ENCODE measurements at regions not wholly inside any gene's neighbourhood (a gene's known extent, or its start where the extent isn't known, plus 50 kb on each side); places are given as distances from the start of the nearest gene placed in this dataset.

DNA sequence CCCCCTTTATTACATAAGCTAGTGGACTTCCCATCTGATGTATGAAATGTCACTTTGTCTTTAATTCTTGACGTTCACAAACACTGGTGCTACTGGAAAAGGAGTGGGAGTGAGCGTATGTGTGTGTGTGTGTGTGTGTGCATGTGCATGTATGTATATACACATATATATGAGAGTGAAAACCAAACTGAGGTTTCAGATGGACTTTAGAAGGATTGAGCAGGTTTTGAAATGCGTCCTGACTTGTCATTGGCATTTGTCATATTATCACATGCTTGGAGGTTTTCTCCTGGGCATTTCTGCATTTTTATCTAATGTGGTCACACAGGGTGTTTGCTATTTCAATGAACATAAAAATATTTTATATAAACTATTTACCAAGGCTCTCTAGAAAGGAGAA lies 1085.9 kb downstream of the BCL11B start:
- Mint-ChIP-seq H3K4me1 (peaks cover 96% of the 10 kb centered on the region), H3K27ac (peak overlapping the region; percentile 99), H3K9me3 (peaks cover 2% of the 10 kb centered on the region), H3K4me3 (peak overlapping the region; percentile 61), H3K36me3 (peaks cover 8% of the 10 kb centered on the region)
- ATAC-seq (no peak), DNase-seq (ENCODE audit: low spot score in 2 of 2) (no peak)

DNA sequence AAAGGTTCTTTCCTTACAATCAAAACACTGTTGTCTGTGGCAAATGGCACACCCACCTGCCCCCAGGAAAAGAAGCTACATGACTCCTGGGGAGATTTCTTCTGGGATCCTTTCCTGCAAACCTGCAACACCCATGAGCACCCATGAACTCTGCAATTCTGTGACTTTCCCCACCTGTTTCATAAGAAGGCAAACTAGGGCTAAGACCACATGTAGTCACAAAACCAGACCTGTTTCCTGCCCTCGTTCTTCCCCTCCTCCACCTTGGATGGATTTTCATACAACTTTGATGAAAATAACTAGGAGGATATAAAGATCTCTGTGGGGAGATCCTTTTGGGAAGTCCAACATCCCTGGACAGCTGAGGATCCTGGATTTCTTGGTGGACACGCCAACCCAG lies 1084.7 kb downstream of the BCL11B start:
- H3K4me3 Mint-ChIP-seq = peak overlapping the region; percentile 75
- H3K36me3 Mint-ChIP-seq = peaks cover 8% of the 10 kb centered on the region
- H3K9me3 Mint-ChIP-seq = peaks cover 2% of the 10 kb centered on the region
- ATAC-seq (no peak), DNase-seq (ENCODE audit: low spot score in 2 of 2) (no peak)
- H3K27ac Mint-ChIP-seq = peak overlapping the region; percentile 99
- peaks cover 91% of the 10 kb centered on the region for H3K4me1 Mint-ChIP-seq

- DNase-seq (ENCODE audit: low spot score in 2 of 2) (no peak), ATAC-seq (peak; percentile 77)
- Mint-ChIP-seq H3K4me3 (peak overlapping the region; percentile 75), H3K36me3 (peaks cover 8% of the 10 kb centered on the region), H3K4me1 (peaks cover 88% of the 10 kb centered on the region), H3K9me3 (no peaks in the 10 kb centered on the region), H3K27ac (peak overlapping the region; percentile 99)
These were observed 1082.9 kb downstream of the BCL11B start for GRCh38 chr14:98189062-98189461.

DNA sequence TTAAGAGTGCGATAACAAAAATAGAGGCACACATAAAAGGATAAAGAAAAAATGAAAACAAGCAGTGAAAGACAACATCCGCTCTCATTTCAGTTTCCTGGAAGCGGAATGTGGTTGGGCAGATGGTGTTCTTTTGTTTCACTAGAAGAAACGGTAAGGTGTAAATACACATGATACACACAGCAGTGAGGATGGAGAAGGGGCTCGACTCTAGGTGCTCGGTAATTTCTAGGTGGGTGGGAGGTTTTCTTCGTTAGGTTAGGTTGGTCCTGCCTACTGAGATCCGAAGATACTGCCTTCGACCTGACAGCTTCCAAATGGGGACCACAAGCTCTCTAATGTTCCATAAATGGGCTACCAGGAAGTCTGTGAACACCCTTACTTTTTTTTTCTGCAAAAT lies 1082.5 kb downstream of the BCL11B start:
- peak in 1 of 2 donors; percentile 77 for DNase-seq (ENCODE audit: low spot score in 2 of 2)
- Mint-ChIP-seq H3K36me3 (peaks cover 8% of the 10 kb centered on the region), H3K9me3 (no peaks in the 10 kb centered on the region), H3K4me1 (peaks cover 88% of the 10 kb centered on the region), H3K4me3 (peak overlapping the region; percentile 75), H3K27ac (peak overlapping the region; percentile 99)
- ATAC-seq = peak; percentile 89

DNA sequence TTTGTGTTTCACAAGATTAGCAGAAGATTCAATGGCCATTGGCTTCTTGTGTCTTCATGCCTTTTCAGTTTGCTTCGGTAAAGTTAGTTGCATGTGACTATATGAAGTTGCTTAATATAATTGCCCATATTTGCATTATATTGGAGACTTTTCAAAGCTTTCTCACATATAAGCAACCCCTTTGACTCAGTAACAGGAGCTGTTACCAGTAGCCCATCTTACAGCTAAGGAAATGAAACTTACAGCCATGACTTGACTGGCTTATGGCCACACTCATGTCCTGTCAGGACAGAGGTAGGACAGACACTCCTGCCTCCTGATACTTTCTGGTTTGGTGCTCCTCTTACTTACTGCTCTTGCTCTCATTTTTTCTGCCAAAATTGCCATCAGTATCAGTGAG lies 1082.1 kb downstream of the BCL11B start:
- peak; percentile 52 for ATAC-seq
- Mint-ChIP-seq H3K36me3 (peaks cover 8% of the 10 kb centered on the region), H3K4me3 (peak overlapping the region; percentile 75), H3K4me1 (peaks cover 85% of the 10 kb centered on the region), H3K27ac (peak overlapping the region; percentile 99), H3K9me3 (no peaks in the 10 kb centered on the region)
- no peak for DNase-seq (ENCODE audit: low spot score in 2 of 2)

DNA sequence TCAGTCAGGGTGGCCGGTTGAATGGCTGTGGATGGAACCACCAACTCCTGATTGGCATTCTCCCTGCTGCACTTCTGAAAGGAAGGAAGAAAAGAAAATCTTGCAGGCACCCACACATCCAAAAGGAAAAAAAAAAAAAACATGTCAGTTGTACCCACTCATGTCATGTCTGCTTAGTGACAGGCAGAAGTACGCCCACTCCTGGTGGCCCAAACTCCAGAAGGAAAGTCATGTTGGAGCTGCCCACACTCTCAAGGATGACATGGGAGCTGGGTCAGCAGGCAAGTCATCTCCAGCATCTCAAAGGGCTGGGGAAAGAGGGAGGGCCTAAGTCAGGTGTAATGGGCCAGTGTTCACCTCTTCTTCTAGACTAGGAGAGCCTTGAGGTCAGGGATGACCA lies 1079.1 kb downstream of the BCL11B start:
- Mint-ChIP-seq H3K36me3 (peaks cover 8% of the 10 kb centered on the region), H3K9me3 (no peaks in the 10 kb centered on the region), H3K4me3 (no peak overlapping the region), H3K27ac (peak overlapping the region; percentile 44), H3K4me1 (peaks cover 78% of the 10 kb centered on the region)
- DNase-seq (ENCODE audit: low spot score in 2 of 2) (no peak), ATAC-seq (no peak)

GRCh38 chr14:98194821-98195220 lies 1077.2 kb downstream of the BCL11B start:
- ATAC-seq (no peak), DNase-seq (ENCODE audit: low spot score in 2 of 2) (no peak)
- Mint-ChIP-seq H3K4me3 (no peak overlapping the region), H3K9me3 (no peaks in the 10 kb centered on the region), H3K36me3 (no peaks in the 10 kb centered on the region), H3K4me1 (peaks cover 80% of the 10 kb centered on the region), H3K27ac (no peak overlapping the region)

DNA sequence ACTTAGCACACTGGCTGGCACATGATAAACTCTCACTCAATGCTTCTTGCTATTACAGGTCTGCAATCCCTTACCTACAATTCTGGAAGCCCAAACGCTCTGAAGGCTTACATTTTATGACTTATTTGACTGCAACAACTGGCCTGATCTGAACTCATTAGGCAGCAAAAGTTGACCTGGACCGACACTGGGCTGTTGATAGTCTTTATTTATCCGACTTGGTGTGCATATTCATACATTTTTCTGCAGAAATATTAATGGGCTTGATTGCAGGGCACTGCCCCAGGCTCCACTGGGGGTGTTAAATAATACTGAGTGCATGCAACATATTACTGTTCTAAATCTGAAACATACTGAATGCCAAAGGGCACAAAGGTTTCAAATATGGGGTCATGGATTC lies 1076.7 kb downstream of the BCL11B start:
- H3K36me3 Mint-ChIP-seq = no peaks in the 10 kb centered on the region
- peaks cover 80% of the 10 kb centered on the region for H3K4me1 Mint-ChIP-seq
- DNase-seq (ENCODE audit: low spot score in 2 of 2) (no peak), ATAC-seq (no peak)
- no peaks in the 10 kb centered on the region for H3K9me3 Mint-ChIP-seq
- H3K4me3 Mint-ChIP-seq = peak overlapping the region; percentile 38
- H3K27ac Mint-ChIP-seq = peak overlapping the region; percentile 67

- H3K4me3 Mint-ChIP-seq = peak overlapping the region; percentile 43
- peak; percentile 42 for ATAC-seq
- peak overlapping the region; percentile 78 for H3K27ac Mint-ChIP-seq
These were observed 1074.1 kb downstream of the BCL11B start for GRCh38 chr14:98197933-98198332.

DNA sequence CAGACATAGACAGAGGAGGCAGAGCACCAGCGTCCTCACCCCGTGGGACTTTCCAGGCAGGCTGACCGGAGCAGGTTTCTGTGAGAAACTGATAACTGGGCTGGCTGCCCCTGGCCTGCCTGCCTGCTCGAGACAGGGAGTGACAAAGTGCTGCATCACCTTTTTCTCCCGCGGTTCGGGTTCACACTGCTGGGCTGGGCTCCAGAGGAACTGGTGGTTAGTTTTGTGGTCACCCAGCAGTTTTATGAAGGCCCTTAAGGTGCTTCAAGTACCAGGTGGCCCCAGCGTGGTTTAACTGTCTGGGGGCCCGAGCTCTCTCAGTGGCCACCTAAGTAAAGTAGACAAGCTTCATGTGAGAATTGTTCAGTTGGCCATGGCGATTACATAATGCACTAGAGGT lies 1073.6 kb downstream of the BCL11B start:
- Mint-ChIP-seq H3K4me3 (peak overlapping the region; percentile 43), H3K36me3 (no peaks in the 10 kb centered on the region), H3K27ac (peak overlapping the region; percentile 78), H3K9me3 (no peaks in the 10 kb centered on the region), H3K4me1 (peaks cover 63% of the 10 kb centered on the region)
- ATAC-seq (peak; percentile 84), DNase-seq (ENCODE audit: low spot score in 2 of 2) (no peak)

More at GRCh38 chr14:98197933-98198332, 1074.1 kb downstream of the BCL11B start:
- DNase-seq (ENCODE audit: low spot score in 2 of 2) = no peak
- H3K36me3 Mint-ChIP-seq = no peaks in the 10 kb centered on the region
- H3K9me3 Mint-ChIP-seq = no peaks in the 10 kb centered on the region
- H3K4me1 Mint-ChIP-seq = peaks cover 68% of the 10 kb centered on the region

- Mint-ChIP-seq H3K4me3 (no peak overlapping the region), H3K36me3 (no peaks in the 10 kb centered on the region), H3K9me3 (no peaks in the 10 kb centered on the region), H3K27ac (peak overlapping the region; percentile 45), H3K4me1 (peaks cover 56% of the 10 kb centered on the region)
- no peak for ATAC-seq
- DNase-seq (ENCODE audit: low spot score in 2 of 2) = no peak
These were observed 1071.4 kb downstream of the BCL11B start for GRCh38 chr14:98200601-98201000.

GRCh38 chr14:98203421-98203820 lies 1068.6 kb downstream of the BCL11B start:
- DNase-seq (ENCODE audit: low spot score in 2 of 2) (no peak), ATAC-seq (no peak)
- H3K4me1 Mint-ChIP-seq = peaks cover 60% of the 10 kb centered on the region
- H3K9me3 Mint-ChIP-seq = no peaks in the 10 kb centered on the region
- H3K27ac Mint-ChIP-seq = no peak overlapping the region
- H3K36me3 Mint-ChIP-seq = no peaks in the 10 kb centered on the region
- H3K4me3 Mint-ChIP-seq = no peak overlapping the region

GRCh38 chr14:98204139-98204538 lies 1067.9 kb downstream of the BCL11B start:
- H3K4me1 Mint-ChIP-seq = peaks cover 54% of the 10 kb centered on the region
- H3K27ac Mint-ChIP-seq = peak overlapping the region; percentile 64
- ATAC-seq (no peak), DNase-seq (ENCODE audit: low spot score in 2 of 2) (no peak)
- H3K36me3 Mint-ChIP-seq = no peaks in the 10 kb centered on the region
- H3K4me3 Mint-ChIP-seq = no peak overlapping the region
- no peaks in the 10 kb centered on the region for H3K9me3 Mint-ChIP-seq

DNA sequence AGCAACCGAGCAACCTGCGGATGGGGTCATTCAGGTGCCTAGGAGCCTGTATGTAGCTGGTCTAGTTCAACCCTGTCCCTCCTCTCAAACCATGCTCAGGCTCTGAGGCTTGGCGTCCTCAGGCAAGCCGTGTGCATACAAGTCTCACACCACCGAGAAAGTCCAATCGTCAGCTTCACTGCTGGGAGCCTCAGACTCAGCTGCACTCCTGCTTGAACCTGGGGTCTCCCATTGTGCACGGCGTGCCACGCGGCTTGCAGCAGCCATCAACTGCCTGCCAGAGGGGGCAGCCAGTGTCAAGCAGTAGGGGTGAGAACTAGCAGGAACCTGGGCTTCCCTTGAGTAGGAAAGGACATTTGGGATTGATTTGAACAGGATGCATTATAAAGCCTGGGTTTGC lies 1064.6 kb downstream of the BCL11B start:
- Mint-ChIP-seq H3K4me3 (peak overlapping the region; percentile 12), H3K9me3 (no peaks in the 10 kb centered on the region), H3K4me1 (peaks cover 59% of the 10 kb centered on the region), H3K27ac (peak overlapping the region; percentile 67), H3K36me3 (no peaks in the 10 kb centered on the region)
- no peak for ATAC-seq
- no peak for DNase-seq (ENCODE audit: low spot score in 2 of 2)

GRCh38 chr14:98208211-98208611 lies 1063.8 kb downstream of the BCL11B start:
- no peak for ATAC-seq
- no peaks in the 10 kb centered on the region for H3K36me3 Mint-ChIP-seq
- H3K4me1 Mint-ChIP-seq = peaks cover 55% of the 10 kb centered on the region
- no peak overlapping the region for H3K4me3 Mint-ChIP-seq
- no peak for DNase-seq (ENCODE audit: low spot score in 2 of 2)
- no peaks in the 10 kb centered on the region for H3K9me3 Mint-ChIP-seq
- peak overlapping the region; percentile 67 for H3K27ac Mint-ChIP-seq

- DNase-seq (ENCODE audit: low spot score in 2 of 2) = no peak
- Mint-ChIP-seq H3K27ac (no peak overlapping the region), H3K4me1 (peaks cover 55% of the 10 kb centered on the region), H3K4me3 (no peak overlapping the region), H3K9me3 (no peaks in the 10 kb centered on the region), H3K36me3 (no peaks in the 10 kb centered on the region)
- no peak for ATAC-seq
These were observed 1063.1 kb downstream of the BCL11B start for GRCh38 chr14:98208943-98209342.

Measured in stimulated activated effector memory CD8-positive, alpha-beta T cell treated with anti-CD3 and anti-CD28 coated beads, Interleukin-12 subunit alpha, Interleukin-12 subunit beta, amount 100 ng/mL, for 72 hours (primary cell).